ENCODE measurements at regions not wholly inside any gene's neighbourhood (a gene's known extent, or its start where the extent isn't known, plus 50 kb on each side); places are given as distances from the start of the nearest gene placed in this dataset.

- no peak for DNase-seq (ENCODE audit: low read depth)
- TF ChIP-seq CTCF (IDR thresholded peaks at IDR 0.05; ENCODE audit: insufficient read depth, low read length, poor library complexity, severe bottlenecking), result no peak
- no peaks in the 10 kb centered on the region for H3K36me3 ChIP-seq (ENCODE audit: control insufficient read depth, insufficient read depth, low read length)
These were observed 248.6 kb downstream of the HIVEP2 start for GRCh38 chr6:142696123-142697000.

GRCh38 chr6:142697001-142697335, 248.0 kb downstream of the HIVEP2 start:
- DNase-seq (ENCODE audit: low read depth), result no peak
- Histone ChIP-seq H3K27me3 (ENCODE audit: control insufficient read depth, insufficient read depth, low read length) (no peaks in the 10 kb centered on the region), H3K36me3 (ENCODE audit: control insufficient read depth, insufficient read depth, low read length) (no peaks in the 10 kb centered on the region), H3K4me3 (ENCODE audit: low read depth, low read length) (no peak overlapping the region)
- TF ChIP-seq CTCF (IDR thresholded peaks at IDR 0.05; ENCODE audit: insufficient read depth, low read length, poor library complexity, severe bottlenecking), result no peak

More at GRCh38 chr6:142696123-142697000, 248.6 kb downstream of the HIVEP2 start:
- Histone ChIP-seq H3K27me3 (ENCODE audit: control insufficient read depth, insufficient read depth, low read length) (no peaks in the 10 kb centered on the region), H3K4me3 (ENCODE audit: low read depth, low read length) (no peak overlapping the region)

- Histone ChIP-seq H3K4me3 (ENCODE audit: low read depth, low read length) (no peak overlapping the region), H3K36me3 (ENCODE audit: control insufficient read depth, insufficient read depth, low read length) (no peaks in the 10 kb centered on the region), H3K27me3 (ENCODE audit: control insufficient read depth, insufficient read depth, low read length) (no peaks in the 10 kb centered on the region)
- no peak for DNase-seq (ENCODE audit: low read depth)
- no peak for TF ChIP-seq CTCF (IDR thresholded peaks at IDR 0.05; ENCODE audit: insufficient read depth, low read length, poor library complexity, severe bottlenecking)
These were observed 247.1 kb downstream of the HIVEP2 start for GRCh38 chr6:142697922-142698321.

GRCh38 chr6:142698751-142699150, 246.2 kb downstream of the HIVEP2 start:
- H3K4me3 ChIP-seq (ENCODE audit: low read depth, low read length), result no peak overlapping the region
- TF ChIP-seq CTCF (IDR thresholded peaks at IDR 0.05; ENCODE audit: insufficient read depth, low read length, poor library complexity, severe bottlenecking), result peak; percentile 19
- H3K36me3 ChIP-seq (ENCODE audit: control insufficient read depth, insufficient read depth, low read length), result no peaks in the 10 kb centered on the region
- DNase-seq (ENCODE audit: low read depth), result no peak
- no peaks in the 10 kb centered on the region for H3K27me3 ChIP-seq (ENCODE audit: control insufficient read depth, insufficient read depth, low read length)

GRCh38 chr6:142699391-142699790, 245.6 kb downstream of the HIVEP2 start:
- H3K36me3 ChIP-seq (ENCODE audit: control insufficient read depth, insufficient read depth, low read length), result no peaks in the 10 kb centered on the region
- DNase-seq (ENCODE audit: low read depth), result no peak
- no peak for TF ChIP-seq CTCF (IDR thresholded peaks at IDR 0.05; ENCODE audit: insufficient read depth, low read length, poor library complexity, severe bottlenecking)
- H3K27me3 ChIP-seq (ENCODE audit: control insufficient read depth, insufficient read depth, low read length), result no peaks in the 10 kb centered on the region
- H3K4me3 ChIP-seq (ENCODE audit: low read depth, low read length), result no peak overlapping the region

GRCh38 chr6:142700032-142700431, 244.9 kb downstream of the HIVEP2 start:
- no peak for DNase-seq (ENCODE audit: low read depth)
- TF ChIP-seq CTCF (IDR thresholded peaks at IDR 0.05; ENCODE audit: insufficient read depth, low read length, poor library complexity, severe bottlenecking), result no peak
- Histone ChIP-seq H3K27me3 (ENCODE audit: control insufficient read depth, insufficient read depth, low read length) (no peaks in the 10 kb centered on the region), H3K4me3 (ENCODE audit: low read depth, low read length) (no peak overlapping the region), H3K36me3 (ENCODE audit: control insufficient read depth, insufficient read depth, low read length) (no peaks in the 10 kb centered on the region)
